ENCODE measurements at regions not wholly inside any gene's neighbourhood (a gene's known extent, or its start where the extent isn't known, plus 50 kb on each side); places are given as distances from the start of the nearest gene placed in this dataset.

DNA sequence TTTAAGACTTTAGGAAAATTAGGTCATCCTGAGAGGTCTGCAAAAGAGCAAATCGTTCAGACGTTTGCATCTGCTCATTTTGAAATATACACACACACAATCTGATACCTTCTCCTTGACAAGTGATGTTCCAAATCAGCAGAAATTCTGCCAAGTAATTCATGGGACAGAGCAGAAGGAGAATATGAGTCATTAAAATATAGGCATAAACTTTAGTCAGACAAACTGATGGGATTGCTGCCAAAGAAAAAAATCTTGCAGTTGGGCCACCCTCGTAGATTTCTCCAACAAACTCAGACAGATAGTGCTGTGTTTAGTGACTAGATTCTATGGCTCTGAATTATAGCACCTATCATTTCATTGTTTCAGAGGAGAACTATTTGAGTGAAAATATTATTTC lies 336.3 kb downstream of the NYAP2 start:
- DNase-seq (ENCODE audit: low read depth) = peak; percentile 91
- no peak for TF ChIP-seq CTCF (IDR thresholded peaks at IDR 0.05; ENCODE audit: low read length, missing control alignments)
- H3K4me3 ChIP-seq (replicated peaks; ENCODE audit: low read depth, low read length) = no peak overlapping the region

DNA sequence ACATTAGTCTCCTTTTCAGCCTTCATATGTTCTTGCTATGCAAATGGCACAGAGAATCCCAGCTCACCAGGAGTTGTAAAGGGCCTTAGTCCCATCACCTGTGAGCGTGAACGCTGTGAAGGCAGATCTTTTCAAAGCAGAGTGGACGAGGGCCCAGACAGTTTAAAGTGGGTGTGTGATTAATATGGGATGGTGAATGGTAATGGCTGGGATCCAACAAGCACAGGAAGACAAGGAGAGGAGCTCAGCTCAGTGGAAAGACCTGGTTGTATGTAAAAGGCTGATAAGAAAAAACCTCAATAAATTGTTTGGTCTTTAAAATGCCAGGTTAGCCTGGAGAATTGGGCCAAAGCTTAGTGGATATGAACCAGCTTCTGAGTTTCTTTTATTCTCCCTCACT lies 326.2 kb downstream of the NYAP2 start:
- no peak for TF ChIP-seq CTCF (IDR thresholded peaks at IDR 0.05; ENCODE audit: low read length, missing control alignments)
- no peak overlapping the region for H3K4me3 ChIP-seq (replicated peaks; ENCODE audit: low read depth, low read length)
- DNase-seq (ENCODE audit: low read depth) = no peak

Measured in fibroblast of pulmonary artery (primary cell).